ENCODE measurements at regions not wholly inside any gene's neighbourhood (a gene's known extent, or its start where the extent isn't known, plus 50 kb on each side); places are given as distances from the start of the nearest gene placed in this dataset.

- Histone ChIP-seq H2BK5ac (ENCODE audit: low read length) (no peak overlapping the region), H2AK5ac (ENCODE audit: low read depth, low read length) (no peak overlapping the region), H3K18ac (ENCODE audit: low read length) (no peak overlapping the region), H3K9me3 (replicated peaks in 1 of 2; ENCODE audit: control insufficient read depth in 2 of 2, insufficient read depth in 1 of 2, low read depth in 1 of 2, low read length in 2 of 2) (no peaks in the 10 kb centered on the region), H3K36me3 (replicated peaks in 1 of 2; ENCODE audit: control insufficient read depth in 2 of 2, insufficient read depth in 2 of 2, low read length in 2 of 2) (no peaks in the 10 kb centered on the region), H2AFZ (ENCODE audit: low read length) (peak overlapping the region; percentile 62), H4K8ac (ENCODE audit: low read depth, low read length) (no peak overlapping the region), H3K79me1 (ENCODE audit: low read depth, low read length) (no peaks in the 10 kb centered on the region), H3K27ac (replicated peaks; ENCODE audit: low read length) (no peak overlapping the region), H3K4me2 (ENCODE audit: insufficient read depth, low read length, poor library complexity, severe bottlenecking) (no peak overlapping the region), H3K23ac (ENCODE audit: low read depth, low read length, poor library complexity) (no peak overlapping the region), H3K4me3 (ENCODE audit: low read length in 2 of 2) (no peak overlapping the region), H3K4me1 (ENCODE audit: control insufficient read depth in 2 of 2, insufficient read depth in 1 of 2, low read depth in 1 of 2, low read length in 2 of 2) (peaks cover 5 to 9% of the 10 kb centered on the region in 2 donors), H2BK120ac (ENCODE audit: low read depth, low read length) (no peak overlapping the region), H3K4ac (ENCODE audit: low read length) (no peak overlapping the region), H2BK12ac (ENCODE audit: low read length) (no peak overlapping the region), H3K14ac (ENCODE audit: low read length) (no peak overlapping the region), H2BK15ac (ENCODE audit: low read length) (no peak overlapping the region), H3K27me3 (ENCODE audit: control insufficient read depth in 3 of 3, insufficient read depth in 3 of 3, low read depth in 1 of 3, low read length in 3 of 3) (no peaks in the 10 kb centered on the region), H3K9ac (ENCODE audit: low read depth, low read length, poor library complexity) (no peak overlapping the region), H4K91ac (ENCODE audit: low read depth, low read length, poor library complexity) (no peak overlapping the region)
- WGBS, 2 donors (ENCODE audit: extremely low coverage in 2 of 2, insufficient read length in 2 of 2, insufficient replicate concordance in 1 of 2): no CpG with 5 or more reads among the region's 7 CpGs
- peak; percentile 24 for DNase-seq (ENCODE audit: low spot score)
These were observed 63.0 kb upstream of the CPO start for GRCh38 chr2:206876216-206876860.

GRCh38 chr2:206881708-206882410, 57.5 kb upstream of the CPO start:
- no peak overlapping the region for H2BK120ac ChIP-seq (ENCODE audit: low read depth, low read length)
- no peak overlapping the region for H3K4me2 ChIP-seq (ENCODE audit: insufficient read depth, low read length, poor library complexity, severe bottlenecking)
- no CpG with 5 or more reads among the region's 11 CpGs for WGBS, 2 donors (ENCODE audit: extremely low coverage in 2 of 2, insufficient read length in 2 of 2, insufficient replicate concordance in 1 of 2)
- no peaks in the 10 kb centered on the region for H3K9me3 ChIP-seq (replicated peaks in 1 of 2; ENCODE audit: control insufficient read depth in 2 of 2, insufficient read depth in 1 of 2, low read depth in 1 of 2, low read length in 2 of 2)
- no peaks in the 10 kb centered on the region for H3K36me3 ChIP-seq (replicated peaks in 1 of 2; ENCODE audit: control insufficient read depth in 2 of 2, insufficient read depth in 2 of 2, low read length in 2 of 2)
- no peaks in the 10 kb centered on the region for H3K79me1 ChIP-seq (ENCODE audit: low read depth, low read length)
- H3K14ac ChIP-seq (ENCODE audit: low read length): no peak overlapping the region
- H2AK5ac ChIP-seq (ENCODE audit: low read depth, low read length): no peak overlapping the region
- H4K91ac ChIP-seq (ENCODE audit: low read depth, low read length, poor library complexity): no peak overlapping the region
- H3K27ac ChIP-seq (replicated peaks; ENCODE audit: low read length): no peak overlapping the region
- no peak overlapping the region for H2BK15ac ChIP-seq (ENCODE audit: low read length)
- no peak overlapping the region for H3K4ac ChIP-seq (ENCODE audit: low read length)
- H3K9ac ChIP-seq (ENCODE audit: low read depth, low read length, poor library complexity): no peak overlapping the region
- H4K8ac ChIP-seq (ENCODE audit: low read depth, low read length): no peak overlapping the region
- H2AFZ ChIP-seq (ENCODE audit: low read length): no peak overlapping the region
- H2BK12ac ChIP-seq (ENCODE audit: low read length): no peak overlapping the region
- H3K4me3 ChIP-seq (ENCODE audit: low read length in 2 of 2): no peak overlapping the region
- H3K27me3 ChIP-seq (ENCODE audit: control insufficient read depth in 3 of 3, insufficient read depth in 3 of 3, low read depth in 1 of 3, low read length in 3 of 3): no peaks in the 10 kb centered on the region
- no peak overlapping the region for H3K23ac ChIP-seq (ENCODE audit: low read depth, low read length, poor library complexity)
- no peak overlapping the region for H3K18ac ChIP-seq (ENCODE audit: low read length)
- no peak for DNase-seq (ENCODE audit: low spot score)
- H3K4me1 ChIP-seq (ENCODE audit: control insufficient read depth in 2 of 2, insufficient read depth in 1 of 2, low read depth in 1 of 2, low read length in 2 of 2): peaks cover under 1 to 3% of the 10 kb centered on the region in 2 donors
- no peak overlapping the region for H2BK5ac ChIP-seq (ENCODE audit: low read length)

GRCh38 chr2:206886696-206887095, 52.6 kb upstream of the CPO start:
- Histone ChIP-seq H2BK5ac (ENCODE audit: low read length) (no peak overlapping the region), H3K9me3 (replicated peaks in 1 of 2; ENCODE audit: control insufficient read depth in 2 of 2, insufficient read depth in 1 of 2, low read depth in 1 of 2, low read length in 2 of 2) (no peaks in the 10 kb centered on the region), H3K4ac (ENCODE audit: low read length) (no peak overlapping the region), H3K36me3 (replicated peaks in 1 of 2; ENCODE audit: control insufficient read depth in 2 of 2, insufficient read depth in 2 of 2, low read length in 2 of 2) (no peaks in the 10 kb centered on the region), H3K4me3 (ENCODE audit: low read length in 2 of 2) (no peak overlapping the region), H3K4me2 (ENCODE audit: insufficient read depth, low read length, poor library complexity, severe bottlenecking) (no peak overlapping the region), H2AK5ac (ENCODE audit: low read depth, low read length) (no peak overlapping the region), H3K27ac (replicated peaks; ENCODE audit: low read length) (no peak overlapping the region), H4K8ac (ENCODE audit: low read depth, low read length) (no peak overlapping the region), H3K27me3 (ENCODE audit: control insufficient read depth in 3 of 3, insufficient read depth in 3 of 3, low read depth in 1 of 3, low read length in 3 of 3) (no peaks in the 10 kb centered on the region), H2BK15ac (ENCODE audit: low read length) (no peak overlapping the region), H2AFZ (ENCODE audit: low read length) (no peak overlapping the region), H3K14ac (ENCODE audit: low read length) (no peak overlapping the region), H2BK120ac (ENCODE audit: low read depth, low read length) (no peak overlapping the region), H4K91ac (ENCODE audit: low read depth, low read length, poor library complexity) (no peak overlapping the region), H3K79me1 (ENCODE audit: low read depth, low read length) (no peaks in the 10 kb centered on the region), H3K23ac (ENCODE audit: low read depth, low read length, poor library complexity) (no peak overlapping the region), H2BK12ac (ENCODE audit: low read length) (no peak overlapping the region), H3K18ac (ENCODE audit: low read length) (no peak overlapping the region), H3K4me1 (ENCODE audit: control insufficient read depth in 2 of 2, insufficient read depth in 1 of 2, low read depth in 1 of 2, low read length in 2 of 2) (peaks cover 0 to 5% of the 10 kb centered on the region in 2 donors), H3K9ac (ENCODE audit: low read depth, low read length, poor library complexity) (no peak overlapping the region)
- whole genome bisulfite sequencing, 2 donors (ENCODE audit: extremely low coverage in 2 of 2, insufficient read length in 2 of 2, insufficient replicate concordance in 1 of 2): no CpG with 5 or more reads among the region's 4 CpGs
- no peak for DNase-seq (ENCODE audit: low spot score)

DNA sequence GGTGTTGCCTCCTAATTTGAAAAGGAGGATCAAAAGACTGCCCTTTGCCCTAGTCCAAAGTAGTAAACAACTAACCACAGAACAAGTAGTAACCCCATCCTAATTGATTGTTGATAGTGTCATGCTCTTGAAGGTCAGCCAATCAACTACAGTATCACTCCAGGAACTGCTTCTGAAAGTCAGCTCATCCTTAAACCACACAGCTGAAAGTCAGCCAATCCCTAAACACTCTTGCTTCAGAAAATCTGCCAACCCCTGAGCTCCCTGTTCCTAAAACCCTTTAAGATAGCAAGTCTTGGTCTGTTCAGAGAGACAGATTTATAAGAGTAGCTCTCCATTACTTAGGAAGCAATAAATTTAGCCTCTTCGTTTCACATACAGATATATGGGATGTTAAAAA, 51.6 kb upstream of the CPO start:
- DNase-seq (ENCODE audit: low spot score): no peak
- Histone ChIP-seq H3K27ac (replicated peaks; ENCODE audit: low read length) (no peak overlapping the region), H2AK5ac (ENCODE audit: low read depth, low read length) (no peak overlapping the region), H3K9me3 (replicated peaks in 1 of 2; ENCODE audit: control insufficient read depth in 2 of 2, insufficient read depth in 1 of 2, low read depth in 1 of 2, low read length in 2 of 2) (no peaks in the 10 kb centered on the region), H3K14ac (ENCODE audit: low read length) (no peak overlapping the region), H3K18ac (ENCODE audit: low read length) (no peak overlapping the region), H3K4me2 (ENCODE audit: insufficient read depth, low read length, poor library complexity, severe bottlenecking) (no peak overlapping the region), H2AFZ (ENCODE audit: low read length) (no peak overlapping the region), H2BK15ac (ENCODE audit: low read length) (no peak overlapping the region), H3K4me1 (ENCODE audit: control insufficient read depth in 2 of 2, insufficient read depth in 1 of 2, low read depth in 1 of 2, low read length in 2 of 2) (peaks cover 0 to 5% of the 10 kb centered on the region in 2 donors), H3K79me1 (ENCODE audit: low read depth, low read length) (no peaks in the 10 kb centered on the region), H3K4me3 (ENCODE audit: low read length in 2 of 2) (no peak overlapping the region), H2BK12ac (ENCODE audit: low read length) (no peak overlapping the region), H2BK120ac (ENCODE audit: low read depth, low read length) (no peak overlapping the region), H2BK5ac (ENCODE audit: low read length) (no peak overlapping the region), H4K91ac (ENCODE audit: low read depth, low read length, poor library complexity) (no peak overlapping the region), H3K4ac (ENCODE audit: low read length) (no peak overlapping the region), H3K27me3 (ENCODE audit: control insufficient read depth in 3 of 3, insufficient read depth in 3 of 3, low read depth in 1 of 3, low read length in 3 of 3) (no peaks in the 10 kb centered on the region), H3K23ac (ENCODE audit: low read depth, low read length, poor library complexity) (no peak overlapping the region), H3K36me3 (replicated peaks in 1 of 2; ENCODE audit: control insufficient read depth in 2 of 2, insufficient read depth in 2 of 2, low read length in 2 of 2) (no peaks in the 10 kb centered on the region), H3K9ac (ENCODE audit: low read depth, low read length, poor library complexity) (no peak overlapping the region), H4K8ac (ENCODE audit: low read depth, low read length) (no peak overlapping the region)
- no CpG with 5 or more reads among the region's 1 CpG for WGBS, 2 donors (ENCODE audit: extremely low coverage in 2 of 2, insufficient read length in 2 of 2, insufficient replicate concordance in 1 of 2)
